Coronary artery (tissue), 2 donors: ENCODE measurements at regions not wholly inside any gene's neighbourhood (a gene's known extent, or its start where the extent isn't known, plus 50 kb on each side); places are given as distances from the start of the nearest gene placed in this dataset.

Source experiments
- DNase-seq: peaks from one replicate; pipeline ENCODE4 v3.0.0-alpha.2; 2017; ENCODE audit warnings: low spot score
- H3K27ac ChIP-seq, 2 donors: fragments of 200-600 bp; sonication (generic); one replicate each; pipeline ENCODE4 v1.5.1; 2016 to 2019
- H3K4me3 ChIP-seq: fragments of 200-600 bp; sonication (generic); 2 replicates; pipeline ENCODE4 v1.5.1; 2016; ENCODE audit warnings: mild to moderate bottlenecking, moderate library complexity
- CTCF ChIP-seq: fragments of 200-600 bp; sonication (generic); IDR thresholded peaks from one replicate; pipeline ENCODE4 v1.5.1; 2019; ENCODE audit warnings: antibody characterized with exemption

GRCh38 chr3:161156936-161157335, 51.8 kb upstream of the B3GALNT1 start:
- no peak for TF ChIP-seq CTCF
- Histone ChIP-seq H3K4me3 (no peak overlapping the region), H3K27ac (no peak overlapping the region)
- DNase-seq, result no peak

DNA sequence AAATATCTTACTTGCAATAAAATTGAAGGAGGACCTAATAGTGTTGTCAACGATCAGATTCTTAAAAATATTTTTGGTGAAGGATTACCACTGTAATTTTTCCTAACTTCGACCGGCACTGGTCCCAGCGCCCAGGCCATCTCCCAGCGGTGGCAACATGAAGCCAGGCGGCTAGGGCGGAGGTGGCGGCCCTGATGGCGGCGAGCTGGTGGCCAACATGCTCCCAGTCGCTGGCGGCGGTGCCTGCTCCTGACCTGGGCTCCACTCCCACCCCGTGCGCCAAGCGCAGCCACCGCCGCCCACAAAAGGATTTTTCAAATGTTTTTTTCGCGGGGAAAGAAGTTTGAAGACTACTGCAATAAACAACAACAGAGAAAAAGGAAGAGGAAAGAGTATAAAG, 56.5 kb upstream of the B3GALNT1 start:
- no peak overlapping the region for H3K27ac ChIP-seq
- no peak for TF ChIP-seq CTCF
- H3K4me3 ChIP-seq, result no peak overlapping the region
- DNase-seq, result no peak

DNA sequence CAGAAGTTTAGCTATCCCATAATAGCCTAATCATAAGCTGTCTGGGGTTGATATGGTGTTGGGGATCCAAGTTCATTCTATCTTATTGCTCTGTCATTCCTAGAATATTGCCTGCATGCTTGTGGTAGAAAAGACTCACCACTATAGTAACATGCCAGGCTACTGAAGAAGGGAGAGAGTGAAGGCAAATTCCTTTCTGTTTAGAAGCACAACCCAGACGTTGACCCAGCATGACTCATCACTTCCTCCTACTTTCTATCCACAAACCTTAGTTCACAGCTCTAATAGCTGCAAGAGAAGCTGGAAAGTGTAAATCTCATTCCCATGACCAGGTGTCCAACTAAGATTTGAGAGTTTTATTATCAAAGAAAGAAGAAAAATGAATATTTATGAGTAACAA, 57.8 kb upstream of the NMD3 start:
- no peak for TF ChIP-seq CTCF
- H3K27ac ChIP-seq, result no peak overlapping the region
- DNase-seq, result no peak
- H3K4me3 ChIP-seq, result no peak overlapping the region

- no peak overlapping the region for H3K27ac ChIP-seq
- TF ChIP-seq CTCF, result no peak
- DNase-seq, result no peak
- no peak overlapping the region for H3K4me3 ChIP-seq
Measured at GRCh38 chr3:161166051-161166450, 55.1 kb upstream of the NMD3 start.

- Histone ChIP-seq H3K4me3 (no peak overlapping the region), H3K27ac (peak overlapping the region in 1 of 2 donors; percentile 0)
- DNase-seq, result peak; percentile 77
- no peak for TF ChIP-seq CTCF
Measured at GRCh38 chr3:161171113-161171512, 50.0 kb upstream of the NMD3 start.
